Natural killer cell (primary cell): ENCODE measurements at regions not wholly inside any gene's neighbourhood (a gene's known extent, or its start where the extent isn't known, plus 50 kb on each side); places are given as distances from the start of the nearest gene placed in this dataset.

Source experiments
- ATAC-seq, 3 donors: fragments of 150-1000 bp in 2 of 3; fragments of 200-7000 bp in 1 of 3; cut with Tn5 transposase; 1 replicate in 1 of 3; 2 replicates in 2 of 3; pipeline ENCODE4 v1.10.0; 2021; ENCODE audit warnings: mild to moderate bottlenecking in 2 of 3, moderate library complexity in 2 of 3
- DNase-seq, 2 donors: peaks; one replicate each; pipeline versions ENCODE4 v3.0.0 to v3.0.0-alpha.2; 2013 to 2021; ENCODE audit warnings: mixed read lengths in 1 of 2
- H3K27ac ChIP-seq: one replicate; pipeline ENCODE4 v1.5.1; 2013; ENCODE audit warnings: mild to moderate bottlenecking, low read length
- H3K27me3 ChIP-seq: one replicate; pipeline ENCODE4 v1.6.1; 2013; ENCODE audit warnings: low read length; ENCODE audit not compliant: control insufficient read depth, insufficient read depth
- H3K36me3 ChIP-seq: one replicate; pipeline ENCODE4 v1.6.1; 2013; ENCODE audit warnings: low read length; ENCODE audit not compliant: control insufficient read depth, insufficient read depth
- H3K4me1 ChIP-seq: one replicate; pipeline ENCODE4 v1.6.1; 2013; ENCODE audit warnings: low read length; ENCODE audit not compliant: control insufficient read depth, insufficient read depth
- H3K4me3 ChIP-seq: one replicate; pipeline ENCODE4 v1.5.1; 2013; ENCODE audit warnings: low read length
- H3K9me3 ChIP-seq: one replicate; pipeline ENCODE4 v1.6.1; 2013; ENCODE audit warnings: low read length; ENCODE audit not compliant: control insufficient read depth, insufficient read depth
- H3K27ac Mint-ChIP-seq, 2 donors: one replicate each; pipeline ENCODE4 v1.8.0; 2022; ENCODE audit warnings: mild to moderate bottlenecking in 2 of 2, mixed read lengths in 2 of 2, moderate library complexity in 1 of 2
- H3K27me3 Mint-ChIP-seq, 2 donors: one replicate each; pipeline ENCODE4 v1.8.0; 2022; ENCODE audit warnings: low read depth in 2 of 2, mixed read lengths in 2 of 2
- H3K36me3 Mint-ChIP-seq: one replicate; pipeline ENCODE4 v1.8.0; 2022; ENCODE audit warnings: mixed read lengths
- H3K4me1 Mint-ChIP-seq, 2 donors: one replicate each; pipeline ENCODE4 v1.8.0; 2022; ENCODE audit warnings: mixed read lengths in 2 of 2
- H3K4me3 Mint-ChIP-seq: one replicate; pipeline ENCODE4 v1.8.0; 2022; ENCODE audit warnings: mild to moderate bottlenecking, moderate library complexity, mixed read lengths
- H3K9me3 Mint-ChIP-seq, 2 donors: one replicate each; pipeline ENCODE4 v1.8.0; 2022; ENCODE audit warnings: mixed read lengths in 2 of 2
- CTCF ChIP-seq: fragments of 200-600 bp; IDR thresholded peaks from one replicate; pipeline ENCODE4 v1.8.0; 2022; ENCODE audit warnings: antibody characterized with exemption
- WGBS: methylation state at CpG from one replicate; pipeline ENCODE4 v1.1.7; 2013; ENCODE audit warnings: missing lambda C conversion rate; ENCODE audit not compliant: insufficient coverage; 5-methylcytosine and 5-hydroxymethylcytosine counted together
- intact Hi-C: fragments of 100-400 bp; cut with micrococcal nuclease; formaldehyde crosslinking; loops from one replicate; pipeline ENCODE4 v1.14.2; 2022

DNA sequence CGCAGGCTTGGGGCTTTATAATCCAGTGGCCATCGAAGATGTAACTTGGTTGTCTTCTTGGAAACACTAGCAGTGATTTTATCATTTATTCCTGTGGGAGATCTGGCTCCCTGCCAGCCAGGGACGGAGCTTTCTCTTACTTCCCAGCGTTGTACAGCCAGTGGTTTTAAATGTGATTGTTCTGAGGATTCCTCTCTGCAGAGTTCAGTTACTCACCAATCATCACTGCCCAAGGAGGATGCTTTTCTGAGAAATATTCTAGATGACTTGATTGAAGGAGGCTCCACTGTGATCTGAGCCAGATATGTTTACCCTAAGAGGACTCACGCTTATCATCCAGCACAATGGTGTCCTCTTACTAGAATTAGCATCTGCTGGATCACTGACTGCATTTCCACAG lies 744.3 kb downstream of the RNF144A start:
- Mint-ChIP-seq H3K4me3 (no peak overlapping the region), H3K4me1 (no peaks in the 10 kb centered on the region), H3K27ac (no peak overlapping the region), H3K27me3 (no peaks in the 10 kb centered on the region), H3K9me3 (no peaks in the 10 kb centered on the region), H3K36me3 (no peaks in the 10 kb centered on the region)
- H3K27ac ChIP-seq, result no peak overlapping the region
- H3K9me3 ChIP-seq, result no peaks in the 10 kb centered on the region
- no peak overlapping the region for H3K4me3 ChIP-seq
- no peak for TF ChIP-seq CTCF
- intact Hi-C loops, result no loop called here
- no peaks in the 10 kb centered on the region for H3K4me1 ChIP-seq
- 86% methylated on average over 4 of the region's 5 CpGs for WGBS
- no peaks in the 10 kb centered on the region for H3K27me3 ChIP-seq
- DNase-seq (no peak), ATAC-seq (no peak)
- H3K36me3 ChIP-seq, result no peaks in the 10 kb centered on the region

DNA sequence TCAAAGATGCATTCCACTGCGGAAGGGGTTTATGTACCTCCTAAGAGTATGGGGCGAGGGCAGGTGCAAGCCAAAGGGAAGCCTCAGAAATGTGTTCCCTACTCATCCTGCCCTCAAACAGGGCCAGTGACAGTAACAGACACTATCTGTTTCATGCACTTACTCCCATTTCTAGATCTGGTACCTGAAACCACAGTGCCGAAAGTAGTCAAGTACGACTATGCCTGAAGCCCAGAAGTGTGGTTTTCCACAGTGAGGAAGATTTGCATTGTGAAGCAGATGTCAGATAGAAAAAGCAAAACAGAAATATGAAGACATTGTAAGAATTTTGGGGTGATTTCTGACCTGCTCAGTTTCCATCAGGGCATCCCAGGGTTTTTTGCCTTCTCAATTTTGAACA lies 748.7 kb downstream of the RNF144A start:
- H3K4me3 Mint-ChIP-seq, result no peak overlapping the region
- Histone ChIP-seq H3K4me1 (no peaks in the 10 kb centered on the region), H3K9me3 (no peaks in the 10 kb centered on the region), H3K27me3 (no peaks in the 10 kb centered on the region), H3K27ac (no peak overlapping the region), H3K36me3 (no peaks in the 10 kb centered on the region), H3K4me3 (no peak overlapping the region)
- no peaks in the 10 kb centered on the region for H3K9me3 Mint-ChIP-seq
- DNase-seq, result no peak
- H3K27me3 Mint-ChIP-seq, result peaks cover 0 to 9% of the 10 kb centered on the region in 2 donors
- intact Hi-C loops, result no loop called here
- WGBS, result 89% methylated on average over 4 of the region's 4 CpGs
- peaks cover 0 to 2% of the 10 kb centered on the region in 2 donors for H3K4me1 Mint-ChIP-seq
- no peak for TF ChIP-seq CTCF
- ATAC-seq, result no peak
- H3K27ac Mint-ChIP-seq, result no peak overlapping the region
- no peaks in the 10 kb centered on the region for H3K36me3 Mint-ChIP-seq

DNA sequence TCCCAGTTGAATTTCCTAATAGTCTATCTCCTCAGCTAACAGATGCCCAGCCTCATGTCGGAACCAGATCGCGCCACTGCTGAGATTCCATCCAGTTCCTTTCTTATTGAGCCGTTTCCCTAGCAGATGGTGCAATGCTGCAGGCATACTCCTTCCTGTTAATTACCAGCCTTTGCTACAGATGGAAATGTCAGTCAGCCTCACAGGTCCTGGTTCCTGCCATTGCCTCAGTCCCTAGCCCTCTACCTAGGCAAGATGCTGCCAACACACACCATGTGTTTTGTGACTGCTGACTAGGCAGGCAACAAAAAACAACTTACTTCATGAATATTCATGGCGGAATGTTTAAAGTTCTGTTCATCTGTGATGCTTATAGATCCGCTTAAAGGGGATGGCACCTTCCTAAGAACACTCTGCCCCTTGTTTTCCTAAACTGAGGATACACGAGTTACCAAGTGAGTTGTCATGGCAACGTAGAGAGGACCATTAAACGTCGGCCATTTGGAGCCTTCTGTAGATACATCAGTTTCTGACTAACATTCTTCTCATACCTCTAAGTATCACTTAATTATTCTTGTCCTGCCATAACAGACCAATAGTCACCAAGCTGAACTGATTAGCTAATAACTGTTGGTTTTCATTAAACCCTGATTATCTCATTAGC lies 749.5 kb downstream of the RNF144A start:
- H3K27ac Mint-ChIP-seq, result no peak overlapping the region
- Histone ChIP-seq H3K36me3 (no peaks in the 10 kb centered on the region), H3K27ac (no peak overlapping the region), H3K4me1 (peaks cover 5% of the 10 kb centered on the region), H3K9me3 (no peaks in the 10 kb centered on the region), H3K4me3 (no peak overlapping the region), H3K27me3 (no peaks in the 10 kb centered on the region)
- H3K27me3 Mint-ChIP-seq, result peaks cover 0 to 9% of the 10 kb centered on the region in 2 donors
- no peak for DNase-seq
- intact Hi-C loops, result no loop called here
- 95% methylated on average over 10 of the region's 10 CpGs for WGBS
- no peak for ATAC-seq
- no peak for TF ChIP-seq CTCF
- no peak overlapping the region for H3K4me3 Mint-ChIP-seq
- peaks cover 4 to 11% of the 10 kb centered on the region in 2 donors for H3K4me1 Mint-ChIP-seq
- no peaks in the 10 kb centered on the region for H3K36me3 Mint-ChIP-seq
- H3K9me3 Mint-ChIP-seq, result no peaks in the 10 kb centered on the region

DNA sequence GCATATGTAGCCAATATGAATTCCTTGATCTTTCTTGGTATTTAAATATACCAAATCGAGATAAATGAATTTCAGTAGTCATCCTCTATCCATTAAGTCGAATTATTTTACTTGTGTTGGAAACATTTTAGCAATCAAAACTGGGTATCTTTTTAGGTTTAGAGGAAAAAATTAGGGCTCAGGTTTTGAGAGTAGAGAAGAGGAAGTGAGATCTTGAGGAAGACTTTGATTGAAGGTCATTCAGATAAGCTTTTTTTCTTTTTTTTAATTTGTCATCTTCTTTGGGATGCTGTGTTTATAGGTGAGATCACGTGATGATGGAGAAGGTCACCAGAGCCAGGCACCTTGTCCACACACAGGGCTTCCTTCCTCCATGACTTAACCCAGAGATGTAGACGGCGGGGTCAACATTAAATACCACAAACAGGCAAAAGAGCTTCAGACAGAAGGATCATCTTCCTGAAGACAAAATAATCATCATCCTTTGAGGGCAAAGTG lies 750.1 kb downstream of the RNF144A start:
- no peaks in the 10 kb centered on the region for H3K9me3 Mint-ChIP-seq
- H3K4me3 Mint-ChIP-seq, result no peak overlapping the region
- ATAC-seq, result no peak
- no peak overlapping the region for H3K27ac ChIP-seq
- H3K4me3 ChIP-seq, result no peak overlapping the region
- H3K36me3 ChIP-seq, result no peaks in the 10 kb centered on the region
- H3K9me3 ChIP-seq, result no peaks in the 10 kb centered on the region
- DNase-seq, result no peak
- WGBS, result 90% methylated on average over 3 of the region's 5 CpGs
- peaks cover 10 to 17% of the 10 kb centered on the region in 2 donors for H3K4me1 Mint-ChIP-seq
- intact Hi-C loops, result no loop called here
- H3K27me3 Mint-ChIP-seq, result peaks cover 0 to 9% of the 10 kb centered on the region in 2 donors
- H3K4me1 ChIP-seq, result peaks cover 11% of the 10 kb centered on the region
- no peaks in the 10 kb centered on the region for H3K36me3 Mint-ChIP-seq
- H3K27me3 ChIP-seq, result no peaks in the 10 kb centered on the region
- no peak for TF ChIP-seq CTCF
- no peak overlapping the region for H3K27ac Mint-ChIP-seq
